OCI-LY1 (cell line): ENCODE measurements at regions not wholly inside any gene's neighbourhood (a gene's known extent, or its start where the extent isn't known, plus 50 kb on each side); places are given as distances from the start of the nearest gene placed in this dataset.

Source experiments
- EZH2 ChIP-seq: fragments of 200-600 bp; sonication (generic), shearing (Covaris generic); IDR thresholded peaks from 2 replicates; pipeline ENCODE4 v1.8.0; 2017; ENCODE audit warnings: borderline replicate concordance, mixed run types, mild to moderate bottlenecking, antibody characterized with exemption, low read length, moderate library complexity, mixed read lengths
- TF ChIP-seq, protein P1 (sequence below): fragments of 200-600 bp; sonication (generic), shearing (Covaris generic); IDR thresholded peaks from 2 replicates; pipeline ENCODE4 v1.5.1; 2017; ENCODE audit warnings: mild to moderate bottlenecking, antibody characterized with exemption, low read length, moderate library complexity, mixed read lengths

DNA sequence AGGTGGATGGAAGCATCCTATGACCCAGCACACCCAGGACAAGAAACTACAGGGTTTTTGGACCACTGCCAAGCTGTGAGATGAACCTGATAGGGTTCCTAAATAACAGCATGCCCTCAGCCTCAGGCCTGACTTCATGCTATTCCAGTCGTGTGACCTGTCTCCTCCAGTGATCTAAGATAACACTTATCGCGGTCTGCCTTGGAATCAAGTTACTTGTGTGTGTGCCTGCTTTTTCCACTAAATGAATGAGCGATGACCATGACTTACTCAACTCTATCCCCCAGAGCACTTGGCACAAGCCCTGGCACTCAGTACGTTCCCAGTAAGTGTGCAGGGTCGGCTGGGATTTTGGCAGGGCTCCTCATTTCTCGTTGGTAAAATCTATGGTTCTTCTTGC lies 172.7 kb upstream of the TP63 start:
- TF ChIP-seq, protein P1, sequence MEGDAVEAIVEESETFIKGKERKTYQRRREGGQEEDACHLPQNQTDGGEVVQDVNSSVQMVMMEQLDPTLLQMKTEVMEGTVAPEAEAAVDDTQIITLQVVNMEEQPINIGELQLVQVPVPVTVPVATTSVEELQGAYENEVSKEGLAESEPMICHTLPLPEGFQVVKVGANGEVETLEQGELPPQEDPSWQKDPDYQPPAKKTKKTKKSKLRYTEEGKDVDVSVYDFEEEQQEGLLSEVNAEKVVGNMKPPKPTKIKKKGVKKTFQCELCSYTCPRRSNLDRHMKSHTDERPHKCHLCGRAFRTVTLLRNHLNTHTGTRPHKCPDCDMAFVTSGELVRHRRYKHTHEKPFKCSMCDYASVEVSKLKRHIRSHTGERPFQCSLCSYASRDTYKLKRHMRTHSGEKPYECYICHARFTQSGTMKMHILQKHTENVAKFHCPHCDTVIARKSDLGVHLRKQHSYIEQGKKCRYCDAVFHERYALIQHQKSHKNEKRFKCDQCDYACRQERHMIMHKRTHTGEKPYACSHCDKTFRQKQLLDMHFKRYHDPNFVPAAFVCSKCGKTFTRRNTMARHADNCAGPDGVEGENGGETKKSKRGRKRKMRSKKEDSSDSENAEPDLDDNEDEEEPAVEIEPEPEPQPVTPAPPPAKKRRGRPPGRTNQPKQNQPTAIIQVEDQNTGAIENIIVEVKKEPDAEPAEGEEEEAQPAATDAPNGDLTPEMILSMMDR: no peak
- no peak for TF ChIP-seq EZH2
